ENCODE measurements at regions not wholly inside any gene's neighbourhood (a gene's known extent, or its start where the extent isn't known, plus 50 kb on each side); places are given as distances from the start of the nearest gene placed in this dataset. TPM values are rescaled to one million over a fixed set of nuclear protein-coding genes. Genes with fewer than 3 reads are reported as not detected.

DNA sequence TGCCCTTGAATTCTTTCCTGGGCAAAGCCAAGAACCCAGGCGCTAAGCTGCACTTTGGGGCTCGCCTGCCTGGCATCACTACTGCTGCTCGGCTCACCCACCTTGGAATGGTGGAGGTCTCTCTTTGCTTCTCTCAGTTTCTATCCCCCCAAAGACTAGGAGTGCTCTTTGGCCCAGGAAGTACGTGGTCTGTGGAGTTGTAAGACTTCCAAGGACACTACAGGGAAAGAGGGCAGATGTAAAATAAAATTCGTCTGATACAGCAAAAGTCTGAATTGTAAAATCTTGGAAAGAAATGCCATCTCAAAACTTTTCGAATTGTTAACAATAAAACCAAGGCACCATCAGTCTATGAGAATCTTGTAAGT lies 52.5 kb upstream of the MAP1LC3B2 start:
- ChIA-PET CTCF (no interaction called here), POLR2A (no interaction called here)
- no peaks in the 10 kb centered on the region for H3K36me3 ChIP-seq (ENCODE audit: control insufficient read depth, insufficient read depth, low read length)
- no peak overlapping the region for H3K4me3 ChIP-seq (ENCODE audit: low read depth, low read length)
- no peak for DNase-seq (ENCODE audit: low read depth)
- no peaks in the 10 kb centered on the region for H3K27me3 ChIP-seq (ENCODE audit: control insufficient read depth, insufficient read depth, low read length)
- TF ChIP-seq, protein P1, sequence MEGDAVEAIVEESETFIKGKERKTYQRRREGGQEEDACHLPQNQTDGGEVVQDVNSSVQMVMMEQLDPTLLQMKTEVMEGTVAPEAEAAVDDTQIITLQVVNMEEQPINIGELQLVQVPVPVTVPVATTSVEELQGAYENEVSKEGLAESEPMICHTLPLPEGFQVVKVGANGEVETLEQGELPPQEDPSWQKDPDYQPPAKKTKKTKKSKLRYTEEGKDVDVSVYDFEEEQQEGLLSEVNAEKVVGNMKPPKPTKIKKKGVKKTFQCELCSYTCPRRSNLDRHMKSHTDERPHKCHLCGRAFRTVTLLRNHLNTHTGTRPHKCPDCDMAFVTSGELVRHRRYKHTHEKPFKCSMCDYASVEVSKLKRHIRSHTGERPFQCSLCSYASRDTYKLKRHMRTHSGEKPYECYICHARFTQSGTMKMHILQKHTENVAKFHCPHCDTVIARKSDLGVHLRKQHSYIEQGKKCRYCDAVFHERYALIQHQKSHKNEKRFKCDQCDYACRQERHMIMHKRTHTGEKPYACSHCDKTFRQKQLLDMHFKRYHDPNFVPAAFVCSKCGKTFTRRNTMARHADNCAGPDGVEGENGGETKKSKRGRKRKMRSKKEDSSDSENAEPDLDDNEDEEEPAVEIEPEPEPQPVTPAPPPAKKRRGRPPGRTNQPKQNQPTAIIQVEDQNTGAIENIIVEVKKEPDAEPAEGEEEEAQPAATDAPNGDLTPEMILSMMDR (IDR thresholded peaks at IDR 0.05; ENCODE audit: insufficient read depth, low read depth, low read length): no peak

- Histone ChIP-seq H3K4me3 (ENCODE audit: low read depth, low read length) (peak overlapping the region; percentile 37), H3K36me3 (ENCODE audit: control insufficient read depth, insufficient read depth, low read length) (no peaks in the 10 kb centered on the region), H3K27me3 (ENCODE audit: control insufficient read depth, insufficient read depth, low read length) (no peaks in the 10 kb centered on the region)
- no peak for DNase-seq (ENCODE audit: low read depth)
- ChIA-PET CTCF (interaction anchor here (0.6 to 1.4 kb wide), 4 partner anchors 10 to 74 kb away, joined by 3 to 6 read pairs (median 3); no protein-coding TSS in a partner anchor), POLR2A (no interaction called here)
- TF ChIP-seq, protein P1 (IDR thresholded peaks at IDR 0.05; ENCODE audit: insufficient read depth, low read depth, low read length): no peak
Measured at GRCh38 chr12:116508145-116509121, 50.7 kb upstream of the MAP1LC3B2 start.

Small RNAs in the stretch of these regions (small RNA-seq; reads per million reads assigned to genes)
- not detected for gene MIR4472-2 (ENCODE audit: insufficient read length, low read depth, low replicate concordance)
